ENCODE measurements at regions not wholly inside any gene's neighbourhood (a gene's known extent, or its start where the extent isn't known, plus 50 kb on each side); places are given as distances from the start of the nearest gene placed in this dataset.

- no peak for DNase-seq (ENCODE audit: low spot score in 2 of 2)
- Histone ChIP-seq H3K4me3 (no peak overlapping the region), H3K27me3 (ENCODE audit: low read depth) (no peaks in the 10 kb centered on the region), H3K4me1 (no peaks in the 10 kb centered on the region; the same call in 1 of the 2 replicates), H3K9me3 (no peaks in the 10 kb centered on the region), H3K36me3 (replicated peaks) (no peaks in the 10 kb centered on the region)
- in situ Hi-C loops (cut with MboI; ENCODE audit: low sequenced_read_pairs), result no loop called here
These were observed 518.8 kb downstream of the ADGRL2 start for GRCh38 chr1:82319546-82319945.

- Histone ChIP-seq H3K9me3 (no peaks in the 10 kb centered on the region), H3K4me1 (no peaks in the 10 kb centered on the region; the same call in 1 of the 2 replicates), H3K27me3 (ENCODE audit: low read depth) (no peaks in the 10 kb centered on the region), H3K36me3 (replicated peaks) (no peaks in the 10 kb centered on the region), H3K4me3 (no peak overlapping the region)
- in situ Hi-C loops (cut with MboI; ENCODE audit: low sequenced_read_pairs), result no loop called here
- DNase-seq (ENCODE audit: low spot score in 2 of 2), result no peak
These were observed 518.2 kb downstream of the ADGRL2 start for GRCh38 chr1:82318921-82319320.

DNA sequence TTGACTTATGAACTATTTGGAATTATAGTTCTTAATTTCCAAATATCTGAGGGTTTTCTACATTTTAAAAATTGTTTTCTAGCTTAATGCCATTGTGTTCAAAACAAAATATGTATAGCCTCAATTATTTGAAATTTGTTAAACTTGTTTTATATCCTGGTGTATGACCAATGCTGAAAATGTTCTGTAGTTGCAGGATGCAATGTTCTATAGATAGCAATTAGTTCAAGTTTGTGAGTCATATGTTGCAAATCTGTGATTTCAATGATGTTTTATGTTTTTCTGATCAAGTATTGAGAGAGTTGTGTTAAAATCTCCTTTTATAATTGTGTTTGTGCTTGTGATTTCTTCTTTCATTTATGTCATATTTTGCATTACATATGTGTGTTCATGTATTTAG is 517.5 kb downstream of the ADGRL2 start:
- in situ Hi-C loops (cut with MboI; ENCODE audit: low sequenced_read_pairs), result no loop called here
- no peaks in the 10 kb centered on the region for H3K27me3 ChIP-seq (ENCODE audit: low read depth)
- no peak overlapping the region for H3K4me3 ChIP-seq
- DNase-seq (ENCODE audit: low spot score in 2 of 2), result no peak
- H3K9me3 ChIP-seq, result no peaks in the 10 kb centered on the region
- H3K36me3 ChIP-seq (replicated peaks), result no peaks in the 10 kb centered on the region
- no peaks in the 10 kb centered on the region; the same call in 1 of the 2 replicates for H3K4me1 ChIP-seq

GRCh38 chr1:82317671-82318070 is 516.9 kb downstream of the ADGRL2 start:
- DNase-seq (ENCODE audit: low spot score in 2 of 2), result no peak
- Histone ChIP-seq H3K4me3 (no peak overlapping the region), H3K4me1 (no peaks in the 10 kb centered on the region; the same call in 1 of the 2 replicates), H3K36me3 (replicated peaks) (no peaks in the 10 kb centered on the region), H3K9me3 (no peaks in the 10 kb centered on the region), H3K27me3 (ENCODE audit: low read depth) (no peaks in the 10 kb centered on the region)
- in situ Hi-C loops (cut with MboI; ENCODE audit: low sequenced_read_pairs), result no loop called here

- no peaks in the 10 kb centered on the region for H3K9me3 ChIP-seq
These were observed 498.9 kb downstream of the ADGRL2 start for GRCh38 chr1:82299656-82300055.

GRCh38 chr1:82299056-82299455 is 498.3 kb downstream of the ADGRL2 start:
- Histone ChIP-seq H3K4me3 (no peak overlapping the region), H3K9me3 (no peaks in the 10 kb centered on the region), H3K36me3 (replicated peaks) (no peaks in the 10 kb centered on the region), H3K4me1 (no peaks in the 10 kb centered on the region), H3K27me3 (ENCODE audit: low read depth) (no peaks in the 10 kb centered on the region)
- no peak for DNase-seq (ENCODE audit: low spot score in 2 of 2)
- in situ Hi-C loops (cut with MboI; ENCODE audit: low sequenced_read_pairs), result no loop called here

More at GRCh38 chr1:82299656-82300055, 498.9 kb downstream of the ADGRL2 start:
- H3K27me3 ChIP-seq (ENCODE audit: low read depth), result no peaks in the 10 kb centered on the region
- in situ Hi-C loops (cut with MboI; ENCODE audit: low sequenced_read_pairs), result no loop called here
- no peaks in the 10 kb centered on the region for H3K4me1 ChIP-seq
- DNase-seq (ENCODE audit: low spot score in 2 of 2), result no peak
- H3K36me3 ChIP-seq (replicated peaks), result no peaks in the 10 kb centered on the region
- H3K4me3 ChIP-seq, result no peak overlapping the region

DNA sequence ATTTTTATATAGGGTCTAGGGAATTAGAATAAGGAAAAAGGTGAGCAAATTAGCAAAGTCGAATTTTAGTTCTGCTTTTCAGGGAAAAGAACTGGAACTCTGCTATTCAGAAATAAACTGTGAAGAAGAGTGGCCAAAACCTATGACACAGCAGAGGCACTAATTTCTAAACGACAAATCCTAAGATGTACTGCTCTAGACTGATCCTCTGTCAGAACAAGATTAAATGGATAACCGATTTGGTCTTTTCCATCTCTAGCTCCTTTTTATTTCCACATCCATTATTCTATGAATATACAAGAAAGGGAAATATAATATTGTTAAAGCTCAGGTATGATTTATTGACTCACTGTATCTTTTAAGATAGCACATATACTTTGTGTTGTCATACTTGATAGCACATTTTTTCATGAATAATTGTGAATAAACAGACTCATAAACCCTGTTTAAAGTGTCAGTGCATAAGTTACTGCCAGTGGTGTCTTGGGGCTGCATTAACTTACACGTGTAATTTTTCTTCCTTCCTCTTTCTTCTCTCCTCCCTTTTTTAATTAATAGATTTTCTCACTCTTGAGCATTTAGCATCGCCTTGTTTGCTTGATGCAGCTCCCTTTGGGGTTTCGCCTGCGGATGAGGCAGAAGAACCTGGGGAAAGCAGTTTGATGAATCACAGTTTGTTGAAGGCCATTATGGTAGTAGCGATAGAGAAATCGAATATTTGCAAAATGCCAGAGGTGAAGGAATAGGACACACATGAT is 496.6 kb downstream of the ADGRL2 start:
- DNase-seq (ENCODE audit: low spot score in 2 of 2), result no peak
- Histone ChIP-seq H3K27me3 (ENCODE audit: low read depth) (no peaks in the 10 kb centered on the region), H3K9me3 (no peaks in the 10 kb centered on the region), H3K4me3 (no peak overlapping the region), H3K4me1 (no peaks in the 10 kb centered on the region), H3K36me3 (replicated peaks) (no peaks in the 10 kb centered on the region)
- in situ Hi-C loops (cut with MboI; ENCODE audit: low sequenced_read_pairs), result no loop called here

- Histone ChIP-seq H3K4me3 (no peak overlapping the region), H3K4me1 (no peaks in the 10 kb centered on the region), H3K9me3 (no peaks in the 10 kb centered on the region), H3K27me3 (ENCODE audit: low read depth) (peaks cover 2% of the 10 kb centered on the region; the same call in 1 of the 2 replicates), H3K36me3 (replicated peaks) (no peaks in the 10 kb centered on the region)
- in situ Hi-C loops (cut with MboI; ENCODE audit: low sequenced_read_pairs), result no loop called here
- no peak for DNase-seq (ENCODE audit: low spot score in 2 of 2)
These were observed 486.8 kb downstream of the ADGRL2 start for GRCh38 chr1:82287556-82287955.

DNA sequence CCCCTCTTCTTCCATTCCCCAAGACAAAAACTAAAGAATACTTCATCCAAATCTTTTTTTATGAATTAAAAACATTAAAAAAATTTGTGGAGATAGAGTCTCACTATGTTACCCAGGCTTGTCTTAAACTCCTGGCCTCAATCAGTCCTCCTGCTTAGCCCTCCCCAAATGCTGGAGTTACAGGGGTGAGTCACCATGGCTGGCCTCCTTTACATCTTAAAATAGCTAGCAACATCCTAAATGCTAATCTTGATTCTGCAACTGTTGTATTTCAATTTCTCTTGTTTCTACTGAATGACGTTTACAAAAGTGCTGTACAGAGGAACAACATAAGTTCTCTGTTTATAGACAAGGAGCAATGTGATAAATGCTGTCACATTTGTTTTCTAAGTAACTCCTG is 483.5 kb downstream of the ADGRL2 start:
- Histone ChIP-seq H3K9me3 (no peaks in the 10 kb centered on the region), H3K27me3 (ENCODE audit: low read depth) (peaks cover 2% of the 10 kb centered on the region; the same call in 1 of the 2 replicates), H3K36me3 (replicated peaks) (no peaks in the 10 kb centered on the region), H3K4me3 (no peak overlapping the region), H3K4me1 (no peaks in the 10 kb centered on the region)
- in situ Hi-C loops (cut with MboI; ENCODE audit: low sequenced_read_pairs), result no loop called here
- no peak for DNase-seq (ENCODE audit: low spot score in 2 of 2)

DNA sequence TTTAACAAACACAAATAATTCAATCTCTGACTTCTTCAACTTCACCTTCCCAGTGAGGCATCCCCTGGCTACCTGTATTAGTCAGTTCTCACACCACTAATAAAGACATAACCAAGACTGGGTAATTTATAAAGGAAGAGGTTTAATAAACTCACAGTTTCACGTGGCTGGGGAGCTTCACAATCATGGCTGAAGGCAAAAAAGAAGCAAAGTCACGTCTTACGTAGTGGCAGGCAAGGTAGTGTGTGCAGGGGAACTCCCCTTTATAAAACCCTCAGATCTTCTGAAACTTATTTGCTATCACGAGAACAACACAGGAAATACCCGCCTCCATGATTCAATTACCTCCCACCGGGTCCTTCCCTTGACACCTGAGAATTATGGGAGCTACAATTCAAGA is 478.5 kb downstream of the ADGRL2 start:
- H3K4me1 ChIP-seq, result no peaks in the 10 kb centered on the region
- H3K27me3 ChIP-seq (ENCODE audit: low read depth), result peaks cover 2% of the 10 kb centered on the region; the same call in 1 of the 2 replicates
- H3K4me3 ChIP-seq, result no peak overlapping the region
- no peaks in the 10 kb centered on the region for H3K9me3 ChIP-seq
- DNase-seq (ENCODE audit: low spot score in 2 of 2), result no peak
- in situ Hi-C loops (cut with MboI; ENCODE audit: low sequenced_read_pairs), result no loop called here
- H3K36me3 ChIP-seq (replicated peaks), result no peaks in the 10 kb centered on the region

DNA sequence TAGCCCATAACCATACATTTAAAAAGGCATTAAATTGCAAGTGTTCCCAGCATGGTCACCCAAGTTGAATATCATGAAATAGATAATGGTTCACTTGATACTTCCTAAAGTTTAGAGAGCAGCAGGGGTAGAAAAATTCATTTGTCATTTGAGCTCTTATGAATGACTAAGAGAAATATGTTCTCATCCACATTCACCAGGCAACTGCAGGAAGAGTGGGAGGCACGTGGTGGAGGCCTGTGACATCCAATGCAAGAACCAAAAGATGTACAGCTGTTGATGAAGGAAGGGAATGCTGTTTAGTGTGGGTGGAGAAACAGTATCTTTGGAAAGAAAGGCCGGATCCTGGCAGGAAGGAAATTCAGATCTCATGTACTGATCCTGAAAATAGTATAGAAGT is 473.1 kb downstream of the ADGRL2 start:
- in situ Hi-C loops (cut with MboI; ENCODE audit: low sequenced_read_pairs), result no loop called here
- H3K36me3 ChIP-seq (replicated peaks), result no peaks in the 10 kb centered on the region
- H3K9me3 ChIP-seq, result no peaks in the 10 kb centered on the region
- H3K4me3 ChIP-seq, result no peak overlapping the region
- DNase-seq (ENCODE audit: low spot score in 2 of 2), result no peak
- no peaks in the 10 kb centered on the region for H3K4me1 ChIP-seq
- H3K27me3 ChIP-seq (ENCODE audit: low read depth), result no peaks in the 10 kb centered on the region

DNA sequence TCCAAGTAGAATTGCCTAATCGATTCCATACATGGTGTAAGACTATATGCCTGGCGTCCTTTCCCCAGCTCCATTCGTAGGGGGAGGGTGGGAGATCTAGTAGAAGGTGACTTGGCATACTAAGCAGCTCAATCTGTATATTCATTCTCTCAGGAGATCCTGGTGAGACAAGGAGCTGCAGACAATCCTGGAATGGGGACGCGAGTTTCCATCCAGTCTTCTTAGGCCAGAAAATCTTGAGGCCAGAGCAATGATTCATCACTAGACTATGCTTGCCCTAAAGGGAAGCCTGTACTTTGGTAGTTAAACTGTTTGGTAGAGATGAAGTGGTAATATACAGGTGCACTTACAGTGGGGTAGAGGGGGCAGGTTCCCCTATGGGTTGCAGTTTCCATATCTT is 468.7 kb downstream of the ADGRL2 start:
- H3K36me3 ChIP-seq (replicated peaks), result no peaks in the 10 kb centered on the region
- no peaks in the 10 kb centered on the region for H3K27me3 ChIP-seq (ENCODE audit: low read depth)
- no peaks in the 10 kb centered on the region for H3K9me3 ChIP-seq
- H3K4me1 ChIP-seq, result no peaks in the 10 kb centered on the region
- H3K4me3 ChIP-seq, result no peak overlapping the region
- DNase-seq (ENCODE audit: low spot score in 2 of 2), result no peak
- in situ Hi-C loops (cut with MboI; ENCODE audit: low sequenced_read_pairs), result no loop called here

- Histone ChIP-seq H3K27me3 (ENCODE audit: low read depth) (no peaks in the 10 kb centered on the region), H3K4me1 (no peaks in the 10 kb centered on the region), H3K4me3 (no peak overlapping the region), H3K36me3 (replicated peaks) (no peaks in the 10 kb centered on the region), H3K9me3 (no peaks in the 10 kb centered on the region)
- DNase-seq (ENCODE audit: low spot score in 2 of 2), result no peak
- in situ Hi-C loops (cut with MboI; ENCODE audit: low sequenced_read_pairs), result no loop called here
These were observed 468.1 kb downstream of the ADGRL2 start for GRCh38 chr1:82268826-82269225.

DNA sequence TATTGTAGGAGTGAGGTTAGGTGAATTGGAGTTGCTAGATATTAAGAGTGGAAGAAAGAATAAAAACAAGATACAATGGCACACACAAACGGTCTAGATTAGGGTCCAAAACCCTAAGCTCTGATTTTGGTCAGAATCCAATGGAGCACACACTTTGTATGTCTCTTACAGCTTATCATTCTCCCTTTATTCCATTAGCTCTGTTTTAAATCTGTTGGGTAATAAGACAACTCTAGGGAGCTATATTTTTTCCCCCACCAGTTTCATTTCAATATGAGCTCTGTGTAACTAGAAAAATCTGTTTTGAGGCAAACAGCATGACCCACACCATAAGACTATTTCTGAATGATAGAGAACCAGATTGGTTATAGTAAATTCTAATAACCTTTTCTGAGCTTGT is 465.6 kb downstream of the ADGRL2 start:
- in situ Hi-C loops (cut with MboI; ENCODE audit: low sequenced_read_pairs), result no loop called here
- H3K4me1 ChIP-seq, result peaks cover 5% of the 10 kb centered on the region
- no peak for DNase-seq (ENCODE audit: low spot score in 2 of 2)

DNA sequence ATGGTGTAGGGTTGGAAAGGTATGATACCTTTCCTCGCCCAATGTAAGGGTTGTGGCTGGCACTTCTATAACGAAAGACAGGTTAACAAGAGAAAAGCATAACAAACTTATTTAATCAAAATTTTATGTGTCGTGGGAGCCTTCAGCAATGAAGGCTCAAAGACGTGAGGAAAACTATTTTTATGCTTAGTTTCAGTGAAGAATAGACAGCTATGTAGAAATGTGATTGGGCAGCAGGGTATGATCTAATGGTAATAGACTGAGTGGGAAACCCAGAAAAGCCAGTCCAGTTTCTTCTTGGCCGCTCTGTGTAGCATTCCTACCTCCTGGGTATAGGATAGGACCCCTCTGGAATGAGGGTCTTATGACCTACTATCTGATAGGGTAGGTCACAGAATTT is 464.7 kb downstream of the ADGRL2 start:
- H3K36me3 ChIP-seq (replicated peaks), result no peaks in the 10 kb centered on the region
- no peak overlapping the region for H3K4me3 ChIP-seq
- peaks cover 5% of the 10 kb centered on the region for H3K4me1 ChIP-seq
- H3K27me3 ChIP-seq (ENCODE audit: low read depth), result no peaks in the 10 kb centered on the region
- DNase-seq (ENCODE audit: low spot score in 2 of 2), result no peak
- no peaks in the 10 kb centered on the region for H3K9me3 ChIP-seq
- in situ Hi-C loops (cut with MboI; ENCODE audit: low sequenced_read_pairs), result no loop called here

More for the DNA sequence above, 465.6 kb downstream of the ADGRL2 start:
- Histone ChIP-seq H3K9me3 (no peaks in the 10 kb centered on the region), H3K27me3 (ENCODE audit: low read depth) (no peaks in the 10 kb centered on the region), H3K4me3 (no peak overlapping the region), H3K36me3 (replicated peaks) (no peaks in the 10 kb centered on the region)
